ENCODE measurements at regions not wholly inside any gene's neighbourhood (a gene's known extent, or its start where the extent isn't known, plus 50 kb on each side); places are given as distances from the start of the nearest gene placed in this dataset.

DNA sequence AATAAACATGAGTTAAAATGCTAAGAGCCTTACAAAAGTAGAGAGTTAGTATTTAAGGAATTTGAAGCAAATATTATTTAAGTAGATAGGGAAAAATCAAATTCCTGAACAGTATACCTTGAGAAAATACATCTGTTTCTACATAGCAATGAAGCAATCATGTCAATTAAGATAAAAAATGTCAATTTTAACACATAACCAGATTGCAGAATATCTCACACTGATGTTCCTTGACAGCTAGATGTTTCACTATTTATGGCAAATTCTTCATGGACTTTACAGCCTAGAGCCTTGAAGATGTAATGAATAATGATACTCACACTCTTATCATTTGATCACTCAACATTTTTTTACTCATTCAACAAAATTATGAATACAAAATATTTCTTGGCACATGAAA lies 708.2 kb upstream of the PTPRD start:
- DNase-seq (ENCODE audit: low spot score) = no peak

DNA sequence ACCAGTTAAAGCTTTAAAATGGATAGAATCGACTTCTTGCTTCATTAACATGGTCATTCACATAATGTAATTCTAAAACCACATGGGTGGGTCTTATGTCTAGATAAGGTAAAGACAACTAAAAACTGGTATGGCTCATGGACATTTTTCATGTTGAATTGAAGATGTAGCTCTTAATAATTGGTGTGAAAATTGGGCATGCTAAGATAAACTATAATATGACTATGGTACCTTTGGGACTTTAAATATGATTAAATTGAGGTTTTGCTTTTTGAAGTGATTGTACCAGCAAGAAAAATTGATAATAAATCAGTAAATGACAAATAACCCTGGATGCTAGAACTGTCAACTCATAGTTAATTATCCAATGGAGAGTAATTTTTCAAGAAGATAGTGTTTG lies 710.7 kb upstream of the PTPRD start:
- no peak for DNase-seq (ENCODE audit: low spot score)

DNA sequence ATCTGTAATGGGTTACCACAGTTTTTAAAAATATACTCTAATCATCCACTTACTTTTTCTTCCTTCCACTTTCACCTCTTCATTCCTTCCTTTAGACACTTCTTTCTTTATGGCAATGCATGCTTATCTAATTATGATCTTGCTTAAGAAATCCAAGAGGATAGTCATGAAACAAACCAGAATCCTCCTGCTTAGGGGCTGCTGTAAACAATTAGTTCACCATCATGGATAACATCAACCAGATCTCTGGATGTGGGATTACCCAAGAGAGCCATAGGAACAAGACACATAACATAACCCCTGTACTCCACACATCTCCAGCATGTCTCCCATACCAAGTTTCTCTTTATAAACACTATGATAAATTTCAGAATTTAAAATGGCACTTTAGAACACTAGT lies 713.4 kb upstream of the PTPRD start:
- DNase-seq (ENCODE audit: low spot score) = no peak

DNA sequence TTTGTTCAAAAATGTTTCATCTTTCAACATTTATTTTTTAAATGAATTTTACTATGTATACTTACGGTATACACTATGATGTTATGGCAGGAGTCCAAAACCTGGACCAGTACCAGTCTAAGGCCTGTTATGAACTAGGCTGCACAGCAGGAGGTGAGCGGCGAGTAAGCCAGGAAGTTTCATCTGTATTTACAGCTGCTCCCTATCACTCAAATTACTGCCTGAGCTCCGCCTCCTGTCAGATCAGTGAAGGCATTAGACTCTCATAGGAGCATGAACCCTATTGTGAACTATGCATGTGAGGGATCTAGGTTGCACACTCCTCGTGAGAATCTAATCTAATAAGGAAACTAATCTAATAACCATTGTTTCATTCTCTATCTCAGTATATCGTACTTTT lies 715.5 kb upstream of the PTPRD start:
- no peak for DNase-seq (ENCODE audit: low spot score)

DNA sequence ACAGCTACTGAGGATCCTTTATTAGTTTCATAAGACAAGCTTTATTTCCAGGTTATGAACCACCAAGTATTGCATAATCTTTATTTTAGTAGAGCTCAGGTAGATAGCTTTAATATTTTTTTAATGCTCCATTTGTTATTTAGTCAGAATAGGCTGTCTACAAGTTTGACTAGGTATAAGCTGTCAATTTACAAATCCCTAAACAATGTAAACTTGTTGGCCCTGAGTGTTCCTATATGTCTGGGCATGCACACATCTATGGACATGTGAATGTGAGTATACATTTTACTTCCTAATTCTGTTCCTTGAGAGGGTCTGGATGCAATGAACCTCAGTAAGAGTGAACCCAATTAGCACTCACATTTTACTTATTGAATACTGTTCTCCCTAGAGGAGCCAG lies 722.2 kb upstream of the PTPRD start:
- DNase-seq (ENCODE audit: low spot score) = no peak

DNA sequence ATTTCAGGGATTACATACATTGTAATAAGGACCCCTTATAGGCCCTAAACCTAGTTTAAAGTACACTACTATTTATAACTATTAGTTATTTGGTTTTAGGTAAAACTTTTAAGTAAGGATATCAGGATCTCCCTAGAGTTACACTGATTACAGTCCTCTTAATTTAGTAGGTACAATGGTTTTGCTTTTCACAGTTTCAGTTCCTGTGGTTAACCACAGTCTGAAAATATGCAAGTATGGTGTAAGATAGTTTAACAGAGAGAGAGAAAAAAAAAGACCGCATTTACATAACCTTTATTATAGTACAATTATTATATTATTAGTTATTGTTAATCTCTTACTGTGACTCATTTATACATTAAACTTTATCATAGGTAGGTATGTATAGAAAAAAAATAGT lies 725.3 kb upstream of the PTPRD start:
- no peak for DNase-seq (ENCODE audit: low spot score)

DNA sequence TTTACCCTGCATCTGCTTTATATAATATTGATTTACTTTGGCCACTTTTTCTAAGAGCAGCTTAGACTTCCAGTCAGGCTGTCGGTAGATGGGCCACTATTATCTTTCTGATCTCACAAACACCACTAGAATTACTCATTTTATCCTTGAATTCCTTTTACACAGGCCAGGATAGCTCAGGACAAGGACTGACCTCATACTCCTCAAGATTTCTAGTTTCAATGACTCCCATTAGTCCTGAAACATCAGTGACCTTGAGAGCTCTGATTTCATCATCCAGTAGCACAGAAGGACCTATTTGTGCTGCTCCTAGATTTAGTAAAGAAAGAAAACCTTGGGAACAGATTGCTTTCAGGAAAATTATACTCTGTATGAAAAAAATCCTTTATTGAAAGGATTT lies 727.9 kb upstream of the PTPRD start:
- DNase-seq (ENCODE audit: low spot score) = no peak

DNA sequence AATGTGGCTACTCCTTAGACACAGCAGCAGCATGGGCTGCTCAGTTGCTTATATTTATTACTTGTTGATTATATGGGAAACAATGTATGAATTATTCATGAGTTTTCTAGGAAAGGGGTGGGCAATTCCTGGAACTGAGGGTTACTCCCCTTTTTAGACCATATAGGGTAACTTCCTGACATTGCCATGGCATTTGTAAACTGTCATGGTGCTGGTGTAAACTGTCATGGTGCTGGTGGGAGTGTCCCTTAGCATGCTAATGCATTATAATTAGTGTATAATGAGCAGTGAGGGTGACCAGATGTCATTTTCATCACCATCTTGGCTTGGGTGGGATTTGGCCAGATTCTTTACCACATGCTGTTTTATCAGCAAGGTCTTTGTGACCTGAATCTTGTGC lies 734.6 kb upstream of the PTPRD start:
- no peak for DNase-seq (ENCODE audit: low spot score)

DNA sequence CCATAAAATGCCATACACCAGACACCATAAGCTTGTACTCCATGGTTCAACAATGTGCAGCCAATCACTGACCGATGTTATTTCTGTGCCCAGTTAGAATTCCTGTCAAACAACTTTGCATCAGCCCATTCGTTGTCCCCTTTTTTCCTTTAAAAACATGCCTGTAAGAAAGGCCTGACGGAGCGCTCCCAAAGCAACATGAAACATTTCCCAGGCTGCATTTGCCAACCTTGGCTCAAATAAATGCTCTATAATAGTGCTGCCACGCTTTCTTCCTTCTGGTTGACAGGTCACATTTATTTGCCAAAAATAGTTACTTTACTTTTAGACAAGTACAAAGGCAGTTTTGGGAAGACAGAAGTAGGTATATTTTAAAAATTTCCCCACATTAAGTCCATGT lies 735.6 kb upstream of the PTPRD start:
- no peak for DNase-seq (ENCODE audit: low spot score)

DNA sequence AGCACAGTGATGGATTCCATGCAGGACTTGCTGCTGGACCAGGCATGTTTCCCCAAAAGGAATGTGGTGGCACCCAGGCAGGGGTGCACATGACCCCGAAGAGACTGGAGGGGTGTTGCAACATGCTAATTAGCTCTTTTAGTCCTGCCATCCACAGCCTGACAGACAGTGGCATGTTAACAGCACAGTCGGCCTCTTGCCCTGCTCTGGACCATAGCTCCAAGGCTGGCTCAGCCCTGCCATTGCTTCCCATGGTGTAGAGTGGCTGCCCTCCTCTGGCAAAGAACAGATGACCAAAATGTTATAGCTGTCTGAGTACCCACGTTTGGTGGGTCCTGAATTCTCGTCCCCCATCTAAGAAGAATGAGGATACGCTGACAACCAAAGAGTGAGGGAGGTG lies 736.4 kb upstream of the PTPRD start:
- DNase-seq (ENCODE audit: low spot score) = no peak

DNA sequence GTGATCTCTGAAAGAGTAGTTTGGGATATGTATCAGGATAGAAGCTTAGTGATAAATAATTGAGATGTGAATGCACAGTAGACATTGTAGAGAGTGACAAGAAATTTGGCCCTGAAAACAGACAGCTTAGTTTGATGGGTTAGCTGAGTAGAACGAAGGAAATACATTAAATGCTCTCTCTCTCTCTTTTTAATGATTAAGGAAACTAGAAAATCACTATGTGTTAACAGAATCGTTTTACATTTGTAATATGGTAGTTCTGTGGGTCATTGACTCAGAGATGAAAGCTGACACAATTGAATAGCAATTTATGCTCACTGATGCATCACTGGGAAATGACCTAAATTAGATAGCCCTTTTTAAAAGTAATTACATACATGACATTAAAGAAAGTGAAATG lies 739.8 kb upstream of the PTPRD start:
- no peak for DNase-seq (ENCODE audit: low spot score)

DNA sequence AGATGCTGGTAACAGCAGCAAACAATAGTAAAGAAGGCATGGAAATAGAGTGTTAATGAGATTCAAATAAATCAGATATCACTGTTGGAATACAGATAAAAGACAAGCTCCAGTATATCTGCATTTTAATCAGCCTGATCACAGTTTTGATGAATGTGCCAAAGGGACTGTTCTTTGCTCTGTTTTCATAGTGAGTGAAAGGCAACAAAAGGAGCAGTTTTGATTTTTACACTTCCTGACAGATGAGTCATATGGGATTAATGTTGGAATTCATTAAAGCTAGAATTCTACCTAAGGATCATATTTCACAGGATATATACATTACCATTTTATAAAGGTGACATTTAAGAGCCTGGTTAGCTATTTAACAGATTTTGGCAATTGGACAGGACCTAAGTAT lies 743.3 kb upstream of the PTPRD start:
- no peak for DNase-seq (ENCODE audit: low spot score)

DNA sequence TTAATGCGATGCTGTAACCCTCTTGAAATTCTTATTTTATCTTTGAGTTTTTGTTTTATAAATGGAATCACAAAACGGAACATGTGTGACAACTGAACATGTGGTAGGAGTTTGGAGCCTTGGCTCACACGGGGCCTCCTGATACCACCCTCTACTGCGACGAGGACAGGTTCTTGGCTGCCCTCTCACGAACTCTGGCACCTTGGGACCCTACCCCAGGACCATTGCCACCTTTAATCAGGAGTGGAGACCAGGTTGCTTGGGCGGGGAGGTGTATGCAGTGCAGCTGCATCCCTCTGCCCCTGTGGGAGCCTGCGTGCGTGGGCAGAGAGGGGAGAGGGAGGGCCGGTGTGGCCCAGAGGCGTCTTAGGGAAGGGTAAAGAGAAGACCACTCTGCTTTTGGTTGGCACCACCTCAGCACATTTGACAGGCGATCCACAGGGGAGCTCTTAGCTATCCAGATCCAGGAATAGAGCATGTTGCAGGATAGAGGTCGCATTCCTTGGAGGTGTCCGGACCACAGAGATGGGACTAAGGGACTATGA lies 753.9 kb upstream of the PTPRD start:
- DNase-seq (ENCODE audit: low spot score) = no peak

DNA sequence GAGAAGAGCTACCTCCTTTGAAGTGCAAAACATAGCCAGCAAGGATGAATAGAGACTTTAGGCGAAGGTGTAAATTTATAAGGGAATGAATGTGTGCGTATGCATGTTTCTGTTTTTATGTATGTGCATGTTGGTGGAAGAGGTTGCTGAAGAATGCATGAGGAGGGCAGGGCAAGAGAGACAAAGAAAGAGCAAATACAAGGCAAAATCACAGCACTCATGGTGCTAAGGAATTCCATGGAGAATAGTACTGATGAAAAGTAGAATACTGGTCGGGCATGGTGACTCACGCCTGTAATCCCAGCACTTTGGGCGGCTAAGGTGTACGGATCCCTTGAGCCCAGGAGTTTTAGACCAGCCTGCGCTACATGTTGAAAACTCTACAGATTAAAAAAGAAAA lies 762.1 kb upstream of the PTPRD start:
- DNase-seq (ENCODE audit: low spot score) = no peak

DNA sequence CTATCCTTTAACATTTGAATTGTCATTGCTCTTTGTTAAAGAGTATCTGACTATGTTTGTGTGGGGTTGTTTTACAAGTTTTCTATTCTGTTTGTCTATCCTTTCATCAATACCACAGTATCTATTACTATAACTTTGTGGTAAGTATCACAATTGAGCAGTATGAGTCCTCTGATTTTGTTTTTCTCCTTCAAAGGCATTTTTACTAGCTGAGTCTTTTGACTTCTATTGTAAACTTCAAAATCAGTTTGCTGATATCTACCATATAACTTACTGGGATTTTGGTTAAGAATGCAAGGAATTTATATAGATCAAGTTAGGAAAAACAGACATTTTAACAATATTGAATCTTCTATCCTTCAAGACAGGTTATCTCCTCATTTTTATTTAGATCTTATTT lies 789.8 kb upstream of the PTPRD start:
- no peak for DNase-seq (ENCODE audit: low spot score)

DNA sequence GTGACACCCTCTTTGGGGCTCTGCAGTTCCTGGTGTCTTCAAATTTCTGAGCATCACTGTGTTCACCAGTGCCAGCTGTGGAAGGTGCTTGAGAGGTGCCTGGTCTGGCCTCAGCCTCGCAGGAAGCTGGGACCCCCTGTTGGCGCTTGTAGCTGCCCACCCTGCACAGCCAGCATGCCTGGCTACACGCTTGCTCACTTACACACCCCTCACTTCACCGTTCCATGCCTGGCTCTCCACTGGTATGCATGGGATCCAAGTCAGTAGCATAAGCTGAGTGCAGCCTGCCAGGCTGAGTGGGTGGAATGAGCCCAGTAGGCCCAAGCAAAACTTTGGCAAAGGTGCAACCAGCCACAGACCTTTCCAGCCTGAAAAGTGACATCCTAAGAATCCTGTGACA lies 801.4 kb upstream of the PTPRD start:
- DNase-seq (ENCODE audit: low spot score) = no peak

DNA sequence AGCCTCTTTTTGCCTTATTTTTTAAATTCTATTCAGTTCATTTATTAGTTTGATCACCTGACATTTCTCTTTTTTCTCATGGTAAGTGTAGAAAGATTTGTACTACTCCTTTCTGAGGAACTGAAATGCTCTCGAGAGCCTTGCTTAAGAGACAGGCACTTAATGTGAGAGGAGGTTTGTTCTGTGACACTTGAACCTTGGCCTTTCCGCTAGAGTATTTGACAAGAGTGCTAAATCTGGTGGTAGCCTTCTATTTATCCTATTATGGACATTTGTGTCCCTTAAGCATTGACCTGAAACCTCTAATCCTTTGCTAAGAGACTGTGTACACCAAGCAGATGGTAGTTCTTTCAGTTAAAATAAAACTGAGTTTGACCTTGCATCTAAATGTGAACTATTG lies 805.0 kb upstream of the PTPRD start:
- DNase-seq (ENCODE audit: low spot score) = no peak

DNA sequence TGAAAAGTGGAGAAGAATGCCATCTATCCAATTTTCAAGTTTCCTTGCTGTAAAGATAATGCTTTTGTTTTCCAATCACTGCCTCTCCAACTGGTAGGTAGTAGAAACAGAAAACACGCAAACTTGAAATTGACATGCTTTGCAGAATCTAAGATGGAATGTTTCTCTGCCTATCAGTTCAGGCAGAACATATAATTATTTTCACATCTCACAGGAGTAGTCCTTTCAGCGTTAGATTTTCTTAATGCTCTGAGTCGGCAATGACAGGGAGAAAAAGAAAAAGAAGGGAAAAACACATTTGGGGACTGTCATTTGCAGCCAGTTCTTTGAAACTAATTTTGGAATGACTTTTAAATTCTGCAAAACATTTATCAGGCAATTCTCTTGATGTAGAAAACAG lies 818.7 kb upstream of the PTPRD start:
- DNase-seq (ENCODE audit: low spot score) = no peak

DNA sequence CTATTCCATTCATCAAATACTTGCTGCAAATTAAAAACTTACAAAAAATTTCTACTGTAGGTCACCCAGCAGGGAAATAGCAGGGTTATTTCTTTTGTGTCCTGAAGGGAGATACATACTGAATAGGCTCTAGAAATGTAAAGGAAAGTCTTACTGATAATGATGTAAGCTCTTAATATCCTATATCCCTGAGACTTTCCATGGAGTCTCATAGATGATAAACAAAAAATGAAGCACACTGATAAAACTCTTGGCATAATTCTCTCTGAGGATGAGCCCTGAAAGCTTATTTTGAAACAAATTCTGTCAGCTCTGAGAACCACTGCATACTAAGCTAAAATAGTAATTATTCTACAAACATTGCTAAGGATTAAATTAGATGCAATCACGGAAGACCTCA lies 819.6 kb upstream of the PTPRD start:
- DNase-seq (ENCODE audit: low spot score) = no peak

DNA sequence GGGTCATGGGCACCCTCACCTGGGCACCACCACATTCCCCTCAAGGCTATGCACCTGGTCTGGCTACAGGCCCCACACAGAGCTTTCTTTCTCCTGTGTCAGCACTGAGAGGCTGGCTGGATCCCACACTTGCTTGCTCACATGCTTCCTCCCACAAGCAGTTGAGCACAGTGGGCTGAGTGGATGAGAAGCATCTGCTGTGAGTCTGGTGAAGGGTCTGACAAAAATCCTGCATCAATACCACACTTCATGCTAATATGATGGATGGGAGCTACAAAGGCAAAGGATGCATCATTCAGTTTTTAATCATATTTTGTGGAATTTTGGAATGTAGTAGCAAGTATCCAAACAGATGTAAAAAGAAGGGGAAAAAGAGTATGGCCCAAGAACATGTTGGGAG lies 830.8 kb upstream of the PTPRD start:
- DNase-seq (ENCODE audit: low spot score) = no peak

DNA sequence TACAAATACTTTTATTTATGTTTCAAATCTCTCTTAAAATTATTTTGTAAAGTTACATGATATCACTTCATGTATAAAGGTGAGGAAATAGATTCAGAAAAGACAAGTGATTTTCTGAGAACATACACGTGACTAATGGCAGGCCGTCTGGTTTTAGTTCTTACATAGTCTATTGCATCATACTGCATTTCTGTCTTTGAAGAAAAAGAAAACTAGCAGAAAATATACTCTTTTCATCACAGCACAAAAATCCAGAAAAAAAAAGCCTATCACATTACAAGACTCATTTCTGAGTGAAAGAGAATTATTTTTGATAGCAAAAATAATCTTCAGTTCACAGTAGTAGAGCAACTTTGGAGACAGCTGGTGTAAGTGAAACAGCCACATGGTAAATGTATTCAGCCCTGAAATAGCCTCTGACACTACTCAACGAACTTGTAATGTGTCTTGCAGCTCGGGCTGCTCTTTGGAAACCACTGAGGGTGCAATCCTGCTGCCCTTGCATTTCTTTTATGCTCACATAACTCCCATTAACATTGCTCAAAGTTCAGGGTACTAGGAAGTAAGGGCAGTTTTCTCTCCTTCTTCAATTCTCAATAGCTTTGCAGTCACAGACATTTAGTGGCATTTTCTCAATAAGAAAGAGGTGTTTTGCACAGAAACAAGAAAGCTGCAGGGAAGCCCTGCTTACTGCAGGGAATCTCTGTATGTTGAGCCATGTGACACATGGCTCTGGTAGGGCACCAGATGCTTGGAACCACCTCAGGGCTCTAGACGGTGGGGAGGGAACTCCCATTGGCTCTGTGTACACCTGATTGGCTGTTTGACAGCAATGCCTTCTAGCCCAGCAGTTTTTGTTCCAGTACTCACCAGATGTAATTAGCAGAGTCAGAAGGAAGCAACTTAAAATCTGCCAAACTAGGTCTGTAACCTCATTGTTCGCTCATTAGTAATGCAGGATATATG lies 845.3 kb upstream of the PTPRD start:
- no peak for DNase-seq (ENCODE audit: low spot score)

DNA sequence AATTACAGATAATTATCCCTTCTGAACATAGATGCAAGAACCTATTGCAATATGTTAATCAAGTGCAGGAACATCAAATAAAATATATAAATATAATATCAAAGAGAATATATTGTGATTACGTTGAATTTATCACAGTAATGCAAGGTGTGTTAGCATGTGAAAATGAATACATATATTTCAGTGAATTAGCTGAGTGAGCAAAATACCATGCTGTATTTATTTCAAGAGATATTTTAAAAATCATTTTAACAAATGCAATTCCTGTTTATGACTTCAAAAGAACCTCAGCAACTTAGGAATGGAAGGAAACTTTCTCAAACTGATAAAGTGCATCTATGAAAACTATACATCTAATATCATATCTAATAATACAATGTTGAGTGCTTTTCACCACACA lies 856.9 kb upstream of the PTPRD start:
- DNase-seq (ENCODE audit: low spot score) = no peak

DNA sequence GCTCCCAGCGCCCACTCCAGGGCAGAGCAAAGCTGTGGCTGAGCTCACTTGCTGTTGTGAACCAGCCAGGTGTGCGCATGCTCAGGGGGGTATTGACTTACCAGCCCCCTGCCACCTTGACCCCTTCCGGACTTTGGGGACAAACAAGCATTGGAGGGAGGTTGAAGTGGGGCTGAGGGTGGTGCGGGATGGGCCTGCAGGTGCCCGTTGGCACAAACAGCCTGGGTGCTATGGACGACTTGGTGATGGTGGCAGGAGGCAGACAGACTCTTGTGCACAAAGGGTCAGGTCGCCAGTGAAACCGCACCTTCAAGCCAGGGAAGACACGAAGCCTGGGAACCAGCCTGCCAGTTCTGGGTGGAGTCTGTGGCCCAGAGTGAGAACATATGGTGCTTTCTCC lies 858.5 kb upstream of the PTPRD start:
- no peak for DNase-seq (ENCODE audit: low spot score)

DNA sequence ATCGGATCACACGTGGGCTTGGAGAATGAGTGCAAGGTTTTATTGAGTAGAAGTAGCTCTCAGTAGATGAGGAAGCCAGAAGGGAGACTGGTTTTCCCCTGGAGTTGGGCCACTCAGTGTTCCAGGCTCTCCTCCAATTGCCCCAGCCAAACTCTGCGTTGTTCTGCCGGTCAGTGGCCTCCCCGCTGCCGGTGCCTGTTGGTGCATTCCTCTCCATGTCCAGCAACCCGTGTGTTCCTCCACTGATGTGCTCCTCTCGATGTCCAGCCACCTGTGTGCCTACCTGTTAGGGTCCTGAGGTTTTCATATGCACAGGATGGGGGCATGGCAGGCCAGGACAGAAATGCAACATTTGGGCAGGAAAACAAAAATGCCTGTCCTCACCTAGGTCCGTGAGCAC lies 888.0 kb upstream of the PTPRD start:
- DNase-seq (ENCODE audit: low spot score) = no peak
